COLO829 (cell line): ENCODE measurements at regions not wholly inside any gene's neighbourhood (a gene's known extent, or its start where the extent isn't known, plus 50 kb on each side); places are given as distances from the start of the nearest gene placed in this dataset.

Experiments used
- DNase-seq: peaks from one replicate; pipeline ENCODE4 v3.0.0; 2012; ENCODE audit warnings: low spot score

GRCh38 chr5:3654515-3654914 lies 58.9 kb downstream of the IRX1 start:
- DNase-seq, result no peak

GRCh38 chr5:3656803-3657202 lies 61.2 kb downstream of the IRX1 start:
- no peak for DNase-seq

- DNase-seq, result no peak
Measured at GRCh38 chr5:3657364-3658022, 61.9 kb downstream of the IRX1 start.

- DNase-seq, result no peak
Measured at GRCh38 chr5:3658929-3659328, 63.3 kb downstream of the IRX1 start.

GRCh38 chr5:3659907-3660306 lies 64.3 kb downstream of the IRX1 start:
- DNase-seq, result no peak

- no peak for DNase-seq
Measured at GRCh38 chr5:3660630-3661029, 65.0 kb downstream of the IRX1 start.

GRCh38 chr5:3661755-3662296 lies 66.2 kb downstream of the IRX1 start:
- DNase-seq, result no peak

- no peak for DNase-seq
Measured at GRCh38 chr5:3662344-3662743, 66.7 kb downstream of the IRX1 start.

GRCh38 chr5:3671337-3671736 lies 75.7 kb downstream of the IRX1 start:
- DNase-seq, result no peak

- no peak for DNase-seq
Measured at GRCh38 chr5:3678801-3679200, 83.2 kb downstream of the IRX1 start.

GRCh38 chr5:3680821-3681220 lies 85.2 kb downstream of the IRX1 start:
- DNase-seq, result no peak

- no peak for DNase-seq
Measured at GRCh38 chr5:3684118-3684517, 88.5 kb downstream of the IRX1 start.

- DNase-seq, result no peak
Measured at GRCh38 chr5:3684771-3685354, 89.2 kb downstream of the IRX1 start.

- DNase-seq, result no peak
Measured at GRCh38 chr5:3694819-3695218, 99.2 kb downstream of the IRX1 start.

GRCh38 chr5:3695818-3696217 lies 100.2 kb downstream of the IRX1 start:
- no peak for DNase-seq

- no peak for DNase-seq
Measured at GRCh38 chr5:3698412-3698811, 102.8 kb downstream of the IRX1 start.

- no peak for DNase-seq
Measured at GRCh38 chr5:3701694-3702093, 106.1 kb downstream of the IRX1 start.

GRCh38 chr5:3704661-3705060 lies 109.0 kb downstream of the IRX1 start:
- DNase-seq, result no peak

GRCh38 chr5:3709068-3709716 lies 113.6 kb downstream of the IRX1 start:
- no peak for DNase-seq

- DNase-seq, result no peak
Measured at GRCh38 chr5:3709717-3710348, 114.2 kb downstream of the IRX1 start.

- DNase-seq, result no peak
Measured at GRCh38 chr5:3715062-3715461, 119.4 kb downstream of the IRX1 start.

- no peak for DNase-seq
Measured at GRCh38 chr5:3729631-3730030, 134.0 kb downstream of the IRX1 start.

GRCh38 chr5:3734632-3735031 lies 139.0 kb downstream of the IRX1 start:
- DNase-seq, result no peak
